HCT116 (cell line): ENCODE measurements at regions not wholly inside any gene's neighbourhood (a gene's known extent, or its start where the extent isn't known, plus 50 kb on each side); places are given as distances from the start of the nearest gene placed in this dataset.

Source experiments
- CTCF ChIP-seq, 3 experiments: fragments of 200-600 bp in 1 of 3; sonication (generic) in 1 of 3; IDR thresholded peaks in 2 of 3; conservative IDR thresholded peaks in 1 of 3; 2 replicates each; pipeline ENCODE4 v1.5.1; 2012 to 2017; ENCODE audit warnings: low read depth in 2 of 3, low read length in 2 of 3, antibody characterized with exemption in 1 of 3, borderline replicate concordance in 1 of 3, control low read depth in 1 of 3, mild to moderate bottlenecking in 1 of 3, mixed read lengths in 1 of 3, mixed run types in 1 of 3, moderate library complexity in 1 of 3; ENCODE audit not compliant: insufficient read depth in 1 of 3
- TCF7L2 ChIP-seq: IDR thresholded peaks from 2 replicates; pipeline ENCODE4 v1.7.0; 2011; ENCODE audit warnings: borderline replicate concordance, inconsistent platforms; ENCODE audit not compliant: insufficient read depth, insufficient read length; ENCODE audit errors: extremely low read depth

GRCh38 chr16:22635801-22636200 is 125.1 kb downstream of the NPIPB5 start:
- TF ChIP-seq TCF7L2, result no peak
- TF ChIP-seq CTCF (IDR thresholded peaks at IDR 0.05 in 2 of 3, conservative IDR thresholded peaks at IDR 0.05 in 1 of 3; ENCODE audit: borderline replicate concordance in 1 of 3, insufficient read depth in 1 of 3, low read depth in 2 of 3, low read length in 2 of 3), result no peak
